Hematopoietic multipotent progenitor cell treated with erythropoietin and hydrocortisone succinate and interleukin-3 and kit ligand, for 15 days (in vitro differentiated cells): ENCODE measurements at regions not wholly inside any gene's neighbourhood (a gene's known extent, or its start where the extent isn't known, plus 50 kb on each side); places are given as distances from the start of the nearest gene placed in this dataset.

Experiments
- DNase-seq: peaks from one replicate; pipeline ENCODE4 v3.0.0-alpha.2; 2015; ENCODE audit warnings: low spot score

GRCh38 chr18:78151948-78152725 lies 827.5 kb upstream of the SALL3 start:
- DNase-seq, result no peak

GRCh38 chr18:78153362-78153761 lies 826.3 kb upstream of the SALL3 start:
- no peak for DNase-seq

- no peak for DNase-seq
These were observed 825.2 kb upstream of the SALL3 start for GRCh38 chr18:78154444-78154843.

GRCh38 chr18:78154853-78155252 lies 824.8 kb upstream of the SALL3 start:
- DNase-seq, result no peak

GRCh38 chr18:78156466-78156865 lies 823.2 kb upstream of the SALL3 start:
- no peak for DNase-seq

GRCh38 chr18:78158943-78159342 lies 820.7 kb upstream of the SALL3 start:
- no peak for DNase-seq

- no peak for DNase-seq
These were observed 820.2 kb upstream of the SALL3 start for GRCh38 chr18:78159397-78159796.

GRCh38 chr18:78160961-78161656 lies 818.5 kb upstream of the SALL3 start:
- DNase-seq, result no peak

- DNase-seq, result no peak
These were observed 814.1 kb upstream of the SALL3 start for GRCh38 chr18:78165525-78165924.

- no peak for DNase-seq
These were observed 811.1 kb upstream of the SALL3 start for GRCh38 chr18:78168526-78168925.

GRCh38 chr18:78169174-78169864 lies 810.3 kb upstream of the SALL3 start:
- no peak for DNase-seq

- DNase-seq, result no peak
These were observed 807.7 kb upstream of the SALL3 start for GRCh38 chr18:78171954-78172353.

- no peak for DNase-seq
These were observed 804.9 kb upstream of the SALL3 start for GRCh38 chr18:78174737-78175136.

GRCh38 chr18:78178812-78179211 lies 800.8 kb upstream of the SALL3 start:
- DNase-seq, result no peak

- no peak for DNase-seq
These were observed 798.9 kb upstream of the SALL3 start for GRCh38 chr18:78180741-78181140.

- DNase-seq, result no peak
These were observed 795.8 kb upstream of the SALL3 start for GRCh38 chr18:78183815-78184214.

- DNase-seq, result no peak
These were observed 788.3 kb upstream of the SALL3 start for GRCh38 chr18:78191276-78191675.

GRCh38 chr18:78192054-78192453 lies 787.6 kb upstream of the SALL3 start:
- DNase-seq, result no peak

GRCh38 chr18:78196280-78196679 lies 783.3 kb upstream of the SALL3 start:
- DNase-seq, result no peak

- DNase-seq, result no peak
These were observed 780.6 kb upstream of the SALL3 start for GRCh38 chr18:78199002-78199401.

- DNase-seq, result no peak
These were observed 780.0 kb upstream of the SALL3 start for GRCh38 chr18:78199611-78200010.

GRCh38 chr18:78207942-78208341 lies 771.7 kb upstream of the SALL3 start:
- DNase-seq, result no peak

GRCh38 chr18:78208461-78208860 lies 771.2 kb upstream of the SALL3 start:
- DNase-seq, result no peak
